Activated CD4-positive, alpha-beta T cell treated with anti-CD3 and anti-CD28 coated beads for 48 hours (primary cell): ENCODE measurements at regions not wholly inside any gene's neighbourhood (a gene's known extent, or its start where the extent isn't known, plus 50 kb on each side); places are given as distances from the start of the nearest gene placed in this dataset.

ENCODE experiments used
- DNase-seq: peaks from one replicate; pipeline ENCODE4 v3.0.0-alpha.2; 2020

GRCh38 chr18:25962919-25963318 lies 127.5 kb downstream of the SS18 start:
- no peak for DNase-seq

- no peak for DNase-seq
Observed at GRCh38 chr18:25962176-25962575, 128.2 kb downstream of the SS18 start.

DNA sequence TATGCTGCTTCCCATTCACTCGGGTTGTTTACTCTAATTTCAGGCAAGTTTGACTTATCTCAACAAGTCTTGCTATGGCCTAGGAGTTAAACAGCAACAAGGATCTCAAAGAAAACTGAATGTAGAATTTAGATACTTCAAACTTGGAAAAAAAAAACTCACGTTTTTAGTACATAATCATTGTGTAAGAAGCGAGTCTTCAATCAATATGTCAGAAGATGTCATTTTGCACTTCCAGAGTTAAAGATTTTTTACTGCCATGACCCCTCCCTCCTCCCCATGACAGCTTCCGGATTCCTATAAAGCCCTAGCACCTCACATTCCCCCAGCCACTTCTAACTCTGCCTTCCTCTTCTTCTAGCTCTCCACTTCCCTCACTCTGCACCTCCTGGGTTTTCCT lies 133.4 kb downstream of the SS18 start:
- DNase-seq: no peak

GRCh38 chr18:25953111-25953510 lies 137.3 kb downstream of the SS18 start:
- no peak for DNase-seq

- no peak for DNase-seq
Observed at GRCh38 chr18:25950321-25950720, 140.1 kb downstream of the SS18 start.

- DNase-seq: no peak
Observed at GRCh38 chr18:25946540-25946939, 143.9 kb downstream of the SS18 start.

GRCh38 chr18:25935356-25935755 lies 155.1 kb downstream of the SS18 start:
- DNase-seq: no peak

DNA sequence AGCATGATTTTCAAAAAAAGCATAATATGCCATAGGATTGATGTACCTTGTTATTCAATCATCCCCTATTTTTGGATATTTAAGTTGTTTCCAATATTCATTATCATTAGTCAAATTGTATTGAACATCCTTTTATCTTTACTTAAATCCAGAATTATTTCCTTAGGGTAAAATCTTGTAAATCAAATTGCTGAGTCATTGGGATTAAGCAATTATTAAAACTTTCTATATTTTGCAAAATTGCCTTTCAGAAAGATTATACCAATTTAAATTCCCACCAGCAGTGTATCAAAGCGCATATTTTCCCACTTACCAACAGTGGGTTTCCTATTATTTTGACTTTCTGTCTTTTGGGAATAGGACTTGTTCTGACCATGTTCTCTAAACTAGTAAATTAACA lies 159.3 kb downstream of the SS18 start:
- DNase-seq: no peak

GRCh38 chr18:25929787-25930186 lies 160.6 kb downstream of the SS18 start:
- DNase-seq: no peak

DNA sequence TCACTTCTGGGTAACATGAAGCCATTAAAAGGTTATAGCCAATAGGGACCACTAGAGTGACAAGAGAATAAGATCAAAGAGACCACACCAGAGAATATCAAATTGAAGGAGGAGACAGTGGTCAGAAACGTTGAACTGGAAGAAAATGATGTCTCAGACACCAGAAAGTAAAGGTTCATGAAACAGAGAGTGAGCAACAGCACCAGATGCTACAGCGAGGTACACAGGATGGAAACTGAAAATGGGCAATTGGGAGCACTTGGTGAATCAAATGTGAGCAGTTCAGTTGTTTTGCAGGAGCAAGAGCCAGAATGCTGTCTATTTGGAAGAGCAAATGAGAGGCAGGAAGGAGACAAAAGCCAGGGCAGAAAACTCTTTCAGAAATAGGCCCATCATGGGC lies 162.6 kb downstream of the SS18 start:
- DNase-seq: no peak

GRCh38 chr18:25923193-25923592 lies 167.2 kb downstream of the SS18 start:
- DNase-seq: no peak

- peak; percentile 62 for DNase-seq
Observed at GRCh38 chr18:25921677-25922421, 168.6 kb downstream of the SS18 start.

DNA sequence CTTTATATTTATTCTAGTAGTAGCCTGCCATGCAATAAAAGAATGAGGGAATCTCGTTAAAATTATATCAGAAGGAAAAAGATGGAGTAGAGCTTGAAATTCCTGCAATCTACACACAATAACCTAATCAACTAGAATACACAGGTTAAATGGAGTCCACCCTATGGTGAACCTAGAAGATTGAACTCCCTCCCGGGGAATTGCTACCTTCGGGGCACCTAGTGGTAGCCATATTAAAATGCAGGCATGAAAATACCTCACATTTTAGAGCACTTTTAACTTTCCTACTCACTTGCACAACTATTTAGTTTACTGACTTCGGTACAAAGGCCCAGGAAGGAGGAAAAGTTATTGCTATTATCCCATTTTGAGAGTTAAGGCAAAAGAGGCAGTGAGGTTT lies 174.5 kb downstream of the SS18 start:
- DNase-seq: no peak

DNA sequence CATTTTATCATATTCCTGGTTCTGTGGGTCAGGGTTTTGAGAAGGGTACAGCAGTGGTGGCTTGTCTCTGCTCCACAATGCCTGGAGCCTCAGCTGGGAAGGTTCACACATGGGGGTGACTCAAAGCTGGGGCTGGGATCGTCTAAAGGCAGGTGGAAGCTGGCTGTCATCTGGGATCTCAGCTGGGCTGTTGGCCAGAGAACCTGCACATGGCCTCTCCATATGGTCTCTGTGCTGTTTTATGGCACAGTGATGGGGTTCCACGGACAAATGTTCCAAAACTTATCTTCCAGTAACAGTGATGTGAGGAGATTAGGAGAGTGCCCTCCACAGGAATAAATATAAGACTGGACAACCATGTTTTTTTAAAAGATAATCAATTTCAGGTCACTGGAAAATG lies 191.4 kb downstream of the SS18 start:
- no peak for DNase-seq

DNA sequence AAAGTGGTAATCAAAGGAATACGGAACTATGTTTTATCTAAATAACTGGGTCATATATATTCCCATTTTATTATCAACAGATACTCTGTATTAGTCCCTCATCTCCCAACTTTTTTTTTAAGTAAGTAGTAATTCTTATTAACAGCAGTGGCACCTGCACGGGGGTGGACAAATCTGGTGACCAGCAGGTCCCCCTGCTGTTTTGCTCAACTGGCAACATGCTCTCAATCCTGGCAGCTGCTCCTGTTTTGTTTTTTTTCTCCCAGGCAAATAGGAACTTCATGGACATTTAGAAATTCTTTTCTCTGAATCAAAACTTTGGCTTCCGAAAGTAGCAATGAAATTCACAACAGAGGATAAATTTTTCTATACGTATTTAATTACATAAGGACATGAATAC lies 193.5 kb downstream of the SS18 start:
- DNase-seq: no peak

DNA sequence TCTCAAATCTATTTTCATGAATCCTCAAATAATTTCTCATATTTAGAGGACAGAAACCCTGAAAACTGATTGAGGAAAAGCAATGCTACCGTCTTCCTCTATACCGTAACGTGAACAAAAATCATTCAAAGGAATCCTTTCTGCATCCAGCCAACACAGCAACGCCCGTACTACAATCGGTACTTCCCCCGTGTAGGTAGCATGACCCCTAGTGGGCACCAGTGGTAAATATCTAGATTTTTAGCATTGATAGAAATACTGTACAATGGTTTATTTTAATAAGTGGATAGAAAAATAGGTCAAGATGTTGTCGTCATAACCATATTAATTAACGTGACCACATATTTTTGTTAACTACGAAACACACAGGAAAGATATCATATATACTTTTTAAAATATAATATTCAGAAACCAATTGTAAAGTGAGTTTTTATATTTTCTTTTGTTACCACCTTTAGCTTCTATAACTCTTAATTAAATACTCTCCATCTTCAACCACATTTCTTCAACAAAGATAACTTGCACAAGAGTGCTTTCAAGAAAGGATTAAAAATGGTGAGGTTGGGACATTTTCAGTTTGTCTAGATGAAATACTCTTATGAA lies 194.1 kb downstream of the SS18 start:
- peak; percentile 34 for DNase-seq

- DNase-seq: no peak
Observed at GRCh38 chr18:25895518-25895917, 194.9 kb downstream of the SS18 start.

- DNase-seq: no peak
Observed at GRCh38 chr18:25886283-25886682, 204.1 kb downstream of the SS18 start.

DNA sequence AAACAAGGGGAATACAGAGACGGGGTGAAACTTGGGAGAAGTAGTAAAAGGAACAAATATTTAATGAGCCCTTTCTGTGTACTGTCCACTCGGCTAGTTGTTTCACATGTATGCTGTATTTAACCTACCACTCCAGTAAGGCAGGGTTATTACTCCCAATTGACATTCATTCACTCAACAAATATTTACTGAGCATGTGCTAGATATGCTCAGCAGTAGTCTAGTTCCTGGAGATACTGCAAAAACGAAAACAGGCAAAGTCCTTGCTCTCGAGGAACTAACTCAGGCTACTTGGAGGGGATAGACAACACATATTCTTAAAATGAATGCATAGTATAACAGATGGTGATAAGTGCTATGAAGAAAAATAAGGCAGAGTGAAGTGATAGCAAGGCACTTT lies 207.3 kb downstream of the SS18 start:
- DNase-seq: no peak

- DNase-seq: no peak
Observed at GRCh38 chr18:25881149-25881548, 209.3 kb downstream of the SS18 start.

DNA sequence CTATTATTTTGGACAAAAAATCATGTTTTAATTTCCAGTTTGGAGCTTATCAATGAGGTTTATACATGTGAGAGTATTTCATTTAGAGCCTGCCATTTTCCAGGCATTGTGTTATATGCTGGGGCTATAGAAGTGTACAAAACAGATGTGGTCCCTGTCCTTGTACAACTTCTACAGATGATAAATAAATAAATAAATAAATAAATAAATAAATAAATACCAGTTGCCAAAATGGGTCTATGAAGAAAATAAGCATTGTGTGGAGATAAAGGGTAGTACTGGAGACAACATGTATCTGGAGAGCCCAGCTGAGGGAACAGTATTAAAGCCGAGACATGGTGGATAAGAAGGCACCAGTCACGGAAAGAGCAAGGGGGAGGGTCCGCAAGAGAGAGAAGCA lies 210.0 kb downstream of the SS18 start:
- DNase-seq: no peak

GRCh38 chr18:25876330-25876948 lies 214.0 kb downstream of the SS18 start:
- no peak for DNase-seq

DNA sequence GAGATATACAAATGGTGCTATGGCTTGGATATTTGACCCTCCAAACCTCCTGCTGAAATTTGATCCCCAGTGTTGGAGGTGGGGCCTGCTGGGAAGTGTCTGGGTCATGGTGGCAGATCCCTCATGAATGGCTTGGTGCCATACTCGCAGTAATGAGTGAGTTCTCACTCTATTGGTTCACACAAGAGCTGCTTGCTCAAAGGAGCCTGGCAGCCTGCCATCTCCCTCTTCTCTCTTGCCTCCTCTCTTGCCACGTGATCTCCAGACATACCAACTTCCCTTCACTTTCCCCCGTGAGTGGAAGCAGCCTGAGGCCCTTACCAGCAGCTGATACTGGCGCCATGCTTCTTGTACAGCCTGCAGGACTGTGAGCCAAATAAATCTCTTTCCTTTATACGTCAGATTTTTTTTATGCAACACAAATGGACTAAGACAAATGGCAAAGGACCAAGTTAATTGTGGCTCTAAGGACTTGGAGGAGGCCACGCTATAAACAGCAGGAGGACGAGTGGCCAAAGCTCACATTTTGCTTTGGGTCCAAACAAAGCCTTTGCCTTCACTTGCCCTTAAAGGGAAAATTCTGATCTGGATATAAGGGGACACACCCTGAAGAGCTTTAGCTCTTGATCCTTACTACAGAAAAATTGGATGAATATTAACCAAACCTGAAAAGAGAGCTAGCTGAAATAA lies 214.7 kb downstream of the SS18 start:
- DNase-seq: no peak

DNA sequence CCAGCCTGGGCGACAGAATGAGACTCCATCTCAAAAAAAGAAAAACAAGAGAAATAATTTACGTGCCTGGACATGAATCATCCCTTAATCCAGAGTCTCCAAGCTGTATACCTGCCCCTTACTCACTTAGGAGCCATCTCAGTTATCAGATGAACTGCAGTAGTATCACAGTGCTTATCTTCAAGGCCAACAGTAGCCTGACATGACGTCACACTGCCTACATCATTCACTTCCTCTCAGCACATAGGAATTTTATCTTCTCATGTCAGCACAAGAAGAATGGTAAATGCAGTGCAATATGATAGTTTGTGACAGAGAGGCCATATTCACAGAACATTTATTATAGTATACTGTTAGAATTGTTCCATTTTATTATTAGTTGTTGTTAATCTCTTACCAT lies 216.6 kb downstream of the SS18 start:
- DNase-seq: no peak
